GM19452 (cell line): ENCODE measurements at regions not wholly inside any gene's neighbourhood (a gene's known extent, or its start where the extent isn't known, plus 50 kb on each side); places are given as distances from the start of the nearest gene placed in this dataset.

ENCODE experiments used
- ATAC-seq: cut with Tn5 transposase; IDR thresholded peaks from one replicate; pipeline ENCODE4 v1.9.1; 2021; ENCODE audit not compliant: unreplicated experiment

DNA sequence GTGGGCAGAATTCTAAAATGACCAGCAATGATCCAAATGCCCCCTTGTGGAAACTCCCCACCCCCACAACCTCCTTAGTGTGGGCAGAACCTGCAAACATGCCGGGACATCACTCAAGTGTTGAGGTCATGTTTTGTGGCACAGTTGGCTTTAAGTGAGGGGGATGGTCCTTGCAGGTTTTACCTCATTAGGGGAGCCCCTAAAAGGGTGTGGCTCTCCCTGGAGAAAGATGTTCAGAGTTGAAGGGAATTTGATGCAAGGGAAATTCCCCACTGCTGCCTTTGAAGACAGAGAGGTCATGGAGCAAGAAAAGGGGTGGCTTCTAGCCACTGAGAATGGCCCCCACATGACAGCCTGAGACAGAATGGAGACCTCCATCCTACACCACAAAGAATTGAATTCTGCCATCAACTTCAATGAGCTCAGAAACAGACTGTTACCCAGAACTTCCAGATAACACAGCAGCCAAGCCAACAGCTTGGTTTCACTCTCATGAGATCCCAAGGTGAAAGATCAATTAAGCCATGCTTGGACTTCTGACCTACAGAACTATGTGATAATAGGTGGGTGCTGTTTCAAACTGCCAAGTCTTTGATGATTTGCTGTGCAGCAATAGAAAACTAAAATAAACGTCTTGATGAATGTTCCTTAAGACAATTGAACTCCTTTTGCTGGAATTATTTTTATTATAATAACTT lies 103.4 kb downstream of the MED10 start:
- ATAC-seq: no peak

DNA sequence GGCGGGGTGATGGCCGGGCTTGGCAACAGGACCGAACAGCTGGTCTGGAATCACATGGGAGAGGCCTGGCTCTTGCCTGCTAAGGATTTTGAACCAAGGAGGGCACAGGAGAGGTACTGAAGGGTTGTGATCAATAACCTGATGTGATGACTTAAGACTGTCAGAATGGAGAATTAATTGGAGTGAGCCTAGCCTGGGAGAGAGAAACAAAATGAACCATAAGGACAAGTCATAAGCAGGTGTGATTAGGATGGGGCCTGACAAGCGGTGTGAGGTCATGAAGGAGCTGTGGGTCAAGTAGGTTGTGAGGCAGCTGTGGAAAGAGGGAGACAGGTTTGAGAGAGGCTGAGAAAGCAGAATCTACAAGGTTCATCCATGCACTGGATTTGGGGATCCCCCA lies 104.6 kb downstream of the MED10 start:
- ATAC-seq: no peak

DNA sequence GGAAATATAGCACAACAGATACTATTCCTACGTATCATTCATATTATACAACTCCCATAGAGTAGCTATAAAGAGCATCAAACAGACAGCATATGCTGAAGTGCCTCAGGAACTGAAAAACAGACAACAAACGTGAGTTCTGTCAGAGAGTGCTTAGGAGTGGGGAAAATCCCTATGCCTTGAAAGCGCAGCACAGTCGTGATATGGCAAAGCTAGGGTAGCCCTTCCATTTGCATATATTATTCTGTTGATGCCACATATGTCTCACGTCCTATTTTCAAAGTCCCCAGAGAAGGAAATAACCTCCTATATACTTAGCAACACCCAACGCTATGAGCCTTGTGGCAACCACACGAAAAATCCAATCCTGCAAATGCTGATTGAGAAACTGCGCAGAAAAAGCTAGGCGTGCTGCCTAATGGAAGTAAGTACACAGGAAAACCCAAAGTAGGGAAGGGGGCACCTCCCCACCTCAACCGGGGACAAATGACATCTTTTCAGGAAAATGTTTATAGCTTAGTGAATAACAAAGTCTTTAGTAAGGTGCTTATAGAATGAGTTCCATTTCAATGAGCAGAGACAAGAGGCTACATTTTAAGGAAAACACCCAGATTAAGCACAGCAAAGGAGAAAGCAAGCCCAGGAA lies 105.1 kb downstream of the MED10 start:
- ATAC-seq: peak; percentile 46

DNA sequence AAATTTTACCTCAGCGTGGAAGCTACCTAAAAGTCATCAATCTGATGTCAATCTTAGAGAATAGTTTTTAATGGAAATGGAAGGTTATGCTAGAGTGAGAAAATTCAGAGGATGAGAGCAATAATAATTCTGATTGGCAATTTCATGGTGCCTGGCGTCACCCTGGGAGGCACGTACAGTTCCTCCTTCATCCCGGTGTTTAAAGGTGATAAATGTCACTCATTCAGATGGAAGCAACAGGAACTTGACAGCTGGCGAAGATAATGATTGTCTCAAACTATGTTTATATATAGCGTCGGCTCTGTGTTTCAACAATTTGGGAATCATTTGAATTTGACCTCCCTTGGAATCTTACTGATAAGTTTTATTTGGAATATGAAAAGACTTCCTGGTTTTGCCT lies 108.4 kb downstream of the MED10 start:
- no peak for ATAC-seq

DNA sequence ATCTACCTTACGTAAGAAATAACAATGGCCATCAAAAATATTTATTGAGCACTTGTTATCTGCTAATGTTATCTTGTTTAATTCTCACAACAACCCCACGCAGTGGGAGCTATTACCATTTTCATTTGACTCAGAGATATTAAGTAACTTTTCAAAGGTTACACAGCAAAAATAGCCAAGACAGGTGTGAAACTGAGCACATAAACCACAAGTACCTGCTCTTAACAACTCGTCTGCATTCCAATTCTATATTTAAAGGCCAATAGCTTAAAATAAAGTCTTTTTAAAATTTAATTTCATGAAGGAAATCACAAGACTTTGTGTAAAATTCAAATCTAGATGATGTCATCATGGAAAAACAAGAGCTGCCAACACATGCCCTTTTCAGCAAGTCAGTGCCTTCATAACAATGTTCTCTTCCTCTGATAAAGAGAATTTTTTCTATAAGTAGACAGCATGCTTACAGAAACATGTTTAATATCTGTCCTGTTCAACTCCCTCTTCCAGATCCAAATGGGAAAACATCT lies 111.6 kb downstream of the MED10 start:
- ATAC-seq: no peak

DNA sequence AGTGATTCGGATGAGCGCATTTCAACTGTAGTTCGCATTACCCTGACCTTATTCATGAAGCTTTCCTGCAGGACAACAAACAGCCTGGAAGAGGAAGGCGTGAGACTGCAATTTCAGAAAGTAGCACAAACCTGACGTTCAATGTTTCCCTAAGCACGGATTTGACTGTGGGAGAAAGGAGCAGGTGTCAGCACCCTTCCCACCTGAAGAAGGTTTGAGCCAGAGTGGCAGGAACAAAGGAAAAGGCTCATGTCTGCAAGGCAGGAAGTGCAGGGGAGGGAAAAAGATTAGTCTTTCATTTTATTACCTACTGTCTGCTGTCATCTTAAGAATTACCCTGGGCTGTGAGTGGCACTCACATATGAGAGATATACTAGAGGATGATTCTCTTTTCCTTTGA lies 114.0 kb downstream of the MED10 start:
- no peak for ATAC-seq

DNA sequence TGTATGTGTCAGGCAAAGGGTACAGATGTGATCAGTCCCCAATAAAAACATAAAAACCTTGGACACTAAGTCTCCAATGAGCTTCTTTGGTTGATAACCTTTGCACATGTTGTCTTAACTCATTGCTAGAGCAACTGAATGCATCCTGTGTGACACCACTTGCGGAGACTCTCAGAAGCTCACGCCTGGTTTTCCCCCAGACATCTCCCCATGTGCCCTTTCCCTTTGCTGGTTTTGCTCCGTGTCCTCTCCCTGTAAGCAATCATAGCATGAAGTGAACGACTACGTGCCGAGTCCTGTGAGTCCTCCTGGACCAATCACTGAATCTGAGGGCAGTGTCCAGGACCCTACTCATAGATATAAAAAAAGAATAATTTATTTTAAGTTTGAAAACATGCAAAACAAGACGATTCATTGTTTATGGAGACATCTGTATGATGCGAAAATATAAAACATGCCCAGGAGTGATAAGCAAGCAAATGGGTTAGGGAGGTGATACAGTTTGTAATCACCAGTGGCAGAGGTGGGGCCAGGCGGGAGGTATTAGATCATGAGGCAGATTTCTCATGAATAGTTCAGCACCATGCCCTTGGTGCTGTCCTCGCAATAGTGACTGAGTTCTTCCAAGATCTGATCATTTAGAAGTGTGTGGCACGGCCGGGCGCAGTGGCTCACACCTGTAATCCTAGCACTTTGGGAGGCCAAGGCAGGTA lies 115.5 kb downstream of the MED10 start:
- no peak for ATAC-seq

DNA sequence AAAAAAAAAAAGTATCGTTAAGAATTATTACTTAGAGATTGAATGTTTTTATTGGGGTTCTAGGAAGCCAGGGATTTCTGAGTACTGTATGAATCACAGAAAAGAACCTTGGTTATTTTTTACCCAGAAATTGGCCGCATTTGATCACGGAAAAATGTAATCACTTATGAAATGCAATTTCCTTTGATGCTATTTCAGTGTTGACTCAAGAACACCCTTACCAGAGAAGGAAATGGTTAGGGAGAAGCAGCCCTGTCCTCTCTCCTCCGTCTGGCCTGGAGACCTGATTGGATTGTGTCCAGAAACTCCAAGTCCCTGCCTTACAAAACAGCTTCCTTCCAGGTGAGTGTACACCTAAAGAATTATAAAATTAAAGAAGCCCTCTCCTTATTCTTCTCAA lies 116.7 kb downstream of the MED10 start:
- no peak for ATAC-seq

DNA sequence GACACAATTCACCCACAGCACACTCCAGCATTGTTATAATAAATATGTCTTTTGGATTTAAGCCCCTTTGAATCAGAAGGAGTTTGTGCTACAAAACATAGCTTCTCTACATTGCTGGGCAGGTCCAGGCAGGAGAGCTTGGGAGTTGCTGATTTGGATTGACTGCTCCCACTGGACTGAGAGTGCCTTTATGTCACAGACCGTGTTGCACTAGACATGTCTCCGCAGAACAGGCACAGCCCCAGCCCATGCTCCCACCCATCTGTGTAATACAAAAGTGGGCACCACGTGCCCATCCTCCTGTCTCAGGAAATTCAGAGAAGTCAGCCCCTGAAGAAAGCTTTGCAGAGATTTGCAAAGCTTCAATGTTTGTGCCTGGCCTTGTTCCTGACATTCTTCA lies 117.1 kb downstream of the MED10 start:
- ATAC-seq: no peak

DNA sequence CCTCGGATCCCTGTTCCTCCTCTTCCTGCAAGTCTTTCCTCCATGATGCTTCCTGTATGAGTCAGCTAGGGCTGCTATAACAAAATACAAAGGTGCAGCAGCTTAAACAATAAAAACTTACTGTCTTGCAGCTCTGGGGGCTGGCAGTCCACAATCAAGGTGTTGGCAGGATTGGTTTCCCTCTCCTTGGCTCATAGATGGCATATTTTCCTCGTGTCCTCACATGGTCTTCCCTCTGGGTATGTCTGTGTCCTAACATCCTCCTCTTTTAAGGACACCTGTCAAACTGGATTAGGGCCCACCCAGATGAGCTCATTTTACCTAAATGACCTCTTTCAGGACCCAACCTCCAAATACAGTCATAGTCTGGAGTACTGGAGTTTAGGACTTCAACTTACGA lies 117.5 kb downstream of the MED10 start:
- no peak for ATAC-seq

DNA sequence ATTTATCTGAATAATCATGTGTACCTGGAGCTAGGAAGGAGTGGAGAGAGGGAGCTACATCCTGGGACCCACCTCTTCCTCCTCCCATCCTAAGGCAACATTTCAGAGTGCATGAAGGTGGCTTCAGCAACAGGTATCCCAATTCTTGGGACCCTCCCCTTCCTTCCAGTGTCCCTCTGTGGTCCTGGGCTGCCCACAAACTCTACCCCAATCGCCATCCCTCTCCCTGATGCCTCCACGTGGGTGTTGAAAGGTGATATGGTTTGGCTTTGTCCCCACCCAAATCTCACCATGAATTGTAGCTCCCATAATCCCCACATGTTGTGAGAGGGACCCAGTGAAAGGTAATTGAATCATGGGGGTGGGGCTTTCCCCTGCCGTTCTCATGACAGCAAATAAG lies 121.4 kb downstream of the MED10 start:
- ATAC-seq: no peak

DNA sequence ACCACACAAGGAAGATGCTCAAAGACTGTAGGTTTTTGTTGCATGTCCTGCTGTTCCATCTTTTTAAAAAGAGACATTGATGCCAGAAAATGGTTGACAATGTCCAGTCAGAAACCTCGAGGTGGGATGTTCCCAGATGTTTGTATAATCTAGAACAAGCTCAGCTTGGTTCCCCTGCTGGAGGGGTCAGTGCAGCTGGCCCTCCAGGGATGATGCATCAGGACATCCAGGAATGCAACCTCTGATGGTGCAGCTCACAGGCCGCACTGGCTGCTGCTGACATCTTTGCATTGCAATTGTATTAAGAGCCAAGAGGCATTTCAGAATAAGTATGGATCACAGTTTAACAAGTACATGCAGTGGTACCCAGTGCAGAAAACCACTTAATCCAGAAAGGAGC lies 122.4 kb downstream of the MED10 start:
- no peak for ATAC-seq

DNA sequence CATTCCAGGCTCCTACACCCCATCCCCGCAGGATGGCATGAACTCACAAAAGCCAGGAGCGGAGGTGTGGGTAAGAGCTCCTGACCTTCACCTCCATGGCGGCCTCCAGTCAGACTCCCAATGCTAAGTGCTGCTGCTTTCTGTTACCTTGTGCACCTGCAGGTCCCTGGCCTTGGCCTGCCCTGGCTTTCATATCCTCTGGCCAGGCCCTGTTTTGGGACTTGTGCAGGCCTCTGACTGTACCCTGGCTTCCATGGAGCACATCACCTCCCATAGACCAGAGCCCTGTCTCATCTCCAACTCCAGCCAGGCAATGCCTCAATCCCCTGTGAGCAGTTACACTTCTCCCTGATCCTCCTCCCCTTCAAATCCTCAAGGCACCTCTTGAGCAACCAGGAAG lies 124.5 kb downstream of the MED10 start:
- ATAC-seq: no peak

DNA sequence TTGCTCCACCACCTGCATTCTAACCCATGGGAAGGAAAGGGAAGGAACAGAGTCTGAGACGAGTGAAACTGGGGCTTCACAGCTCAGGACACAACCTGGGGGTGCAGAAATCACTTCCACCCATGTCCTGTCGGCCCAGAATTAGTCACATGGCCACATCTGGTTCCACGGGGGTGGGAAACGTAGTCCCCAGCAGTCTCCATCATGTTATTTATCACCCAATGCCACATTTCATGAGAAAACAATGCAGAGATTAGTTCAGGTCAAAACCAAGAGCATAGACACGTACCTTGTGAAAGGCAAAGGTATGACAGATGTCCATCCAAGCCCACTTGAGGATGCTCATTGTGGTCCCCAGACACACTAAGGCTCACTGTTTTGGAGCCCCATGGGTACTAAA lies 125.1 kb downstream of the MED10 start:
- ATAC-seq: no peak

DNA sequence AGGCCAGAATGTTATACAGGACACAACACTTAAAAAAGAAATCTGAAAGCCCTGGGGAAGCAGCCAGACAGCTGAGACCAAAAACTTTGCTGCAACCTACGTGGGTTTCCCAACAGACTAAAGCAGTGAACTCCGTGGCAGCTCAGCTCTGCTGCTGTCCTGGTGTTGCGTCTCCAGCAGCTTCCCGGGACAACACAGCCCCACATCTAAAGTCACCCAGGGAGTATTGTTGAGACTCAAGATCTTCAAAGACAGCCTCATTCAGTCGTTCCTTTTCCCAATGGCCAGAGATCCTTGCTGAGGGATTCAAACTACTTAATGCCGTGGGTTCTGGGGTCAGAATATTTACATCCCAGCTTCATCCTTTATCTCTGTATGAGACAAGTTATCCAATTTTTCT lies 125.8 kb downstream of the MED10 start:
- no peak for ATAC-seq

DNA sequence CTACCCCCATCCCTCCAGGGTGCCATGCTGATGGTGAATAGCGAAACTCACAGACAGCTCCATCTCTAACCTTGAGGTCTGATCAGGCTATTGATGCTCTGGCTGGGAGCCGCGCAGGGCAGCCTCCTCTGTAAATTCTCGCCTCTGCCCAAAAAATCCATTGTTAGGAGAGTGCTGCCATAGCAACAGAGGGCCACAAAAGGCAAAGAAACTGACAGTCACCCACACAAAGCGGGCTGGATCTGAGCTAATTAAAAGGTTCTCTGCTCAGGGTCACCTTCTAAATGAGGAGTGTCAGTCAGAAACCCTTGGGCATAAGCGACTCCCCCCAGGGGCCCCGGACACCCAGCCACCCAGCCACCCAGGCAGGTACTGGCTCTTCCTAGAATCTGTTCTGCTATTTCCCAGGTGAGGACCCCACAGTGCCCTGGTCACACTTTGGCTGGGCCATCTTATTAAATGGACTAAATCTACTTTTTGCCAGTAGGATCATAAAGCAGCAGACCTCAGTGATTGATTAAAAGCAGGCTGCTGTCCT lies 126.7 kb downstream of the MED10 start:
- no peak for ATAC-seq

DNA sequence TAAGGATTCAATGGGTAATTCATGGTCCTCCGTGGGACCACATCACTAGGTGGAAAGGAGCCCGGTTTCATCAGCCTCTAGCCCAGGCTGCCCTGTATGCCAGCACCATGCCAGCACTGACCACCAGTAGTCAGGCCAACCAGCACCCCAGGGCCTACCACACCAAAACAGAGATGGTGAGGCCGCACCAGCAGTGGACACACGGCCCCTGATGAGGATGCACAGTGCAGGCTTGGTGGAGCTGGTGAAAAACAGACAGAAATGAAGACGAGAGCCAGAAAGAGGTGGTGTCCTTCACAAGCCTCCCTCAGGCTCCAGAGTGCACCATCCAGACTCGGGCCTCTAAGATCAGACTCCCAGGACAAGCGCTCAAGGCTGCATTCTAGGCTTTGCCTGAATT lies 128.2 kb downstream of the MED10 start:
- no peak for ATAC-seq

DNA sequence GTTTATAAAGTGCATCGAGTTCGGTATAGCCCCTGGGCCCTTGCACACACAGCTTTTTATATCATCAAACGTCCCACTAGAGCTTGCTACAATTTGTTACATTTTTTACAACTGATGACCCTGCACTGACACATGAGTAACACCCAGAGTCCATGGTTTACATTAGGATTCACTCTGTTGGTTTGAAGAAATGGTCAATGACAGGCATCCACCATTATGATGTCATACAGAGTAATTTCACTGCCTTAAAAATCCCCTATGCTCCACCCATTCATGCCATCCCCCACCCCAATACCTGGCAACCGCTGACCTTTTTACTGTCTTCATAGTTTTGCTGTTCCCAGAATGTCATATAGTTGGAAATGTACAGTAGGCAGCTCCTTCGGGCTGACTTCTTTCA lies 130.2 kb downstream of the MED10 start:
- ATAC-seq: no peak

DNA sequence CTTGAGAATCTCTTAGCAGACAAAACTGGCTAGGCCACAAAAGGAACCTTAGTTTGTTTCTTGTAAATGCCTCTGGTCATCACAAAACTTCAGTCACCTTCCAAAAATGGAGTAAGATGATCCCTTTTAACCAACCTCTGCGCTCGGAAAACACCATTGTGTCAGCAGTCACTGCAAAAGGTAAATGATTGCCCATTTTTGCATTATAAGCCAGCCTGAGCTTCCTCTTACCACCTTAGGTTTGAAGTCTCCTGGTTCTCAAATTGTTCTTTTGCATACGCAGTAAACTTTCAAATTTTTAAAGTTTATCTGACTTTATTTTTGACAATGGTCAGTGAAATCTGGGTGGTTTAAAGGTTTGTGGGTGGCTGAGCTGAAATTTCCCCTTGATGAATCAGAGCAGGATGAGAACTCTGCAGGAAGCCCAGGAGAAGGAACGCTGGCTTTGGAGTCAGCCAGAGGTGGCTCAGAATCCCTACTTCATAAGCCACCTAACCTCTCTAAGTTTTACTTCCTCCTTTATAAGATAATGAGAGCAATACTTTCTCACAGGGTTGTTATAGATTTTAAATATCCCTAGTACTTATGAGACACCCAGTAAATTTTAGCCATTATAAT lies 131.4 kb downstream of the MED10 start:
- ATAC-seq: peak; percentile 65

DNA sequence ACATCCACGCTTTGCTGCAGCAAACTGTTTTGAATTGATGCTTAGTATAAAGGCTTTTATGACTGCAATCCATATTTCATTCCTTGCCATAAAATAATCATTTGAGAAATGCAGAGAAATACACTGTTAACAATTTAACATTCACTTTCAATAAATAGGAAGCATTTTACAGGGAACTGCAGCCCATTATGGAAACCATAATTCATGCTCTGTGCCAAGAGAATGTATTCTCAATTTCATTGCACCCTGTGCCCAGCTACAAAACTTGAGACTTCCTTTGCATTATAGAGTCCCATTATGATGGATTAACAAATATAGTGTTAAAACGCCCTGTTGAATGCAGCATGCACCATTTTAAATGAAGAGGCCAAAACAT lies 134.0 kb downstream of the MED10 start:
- ATAC-seq: no peak

DNA sequence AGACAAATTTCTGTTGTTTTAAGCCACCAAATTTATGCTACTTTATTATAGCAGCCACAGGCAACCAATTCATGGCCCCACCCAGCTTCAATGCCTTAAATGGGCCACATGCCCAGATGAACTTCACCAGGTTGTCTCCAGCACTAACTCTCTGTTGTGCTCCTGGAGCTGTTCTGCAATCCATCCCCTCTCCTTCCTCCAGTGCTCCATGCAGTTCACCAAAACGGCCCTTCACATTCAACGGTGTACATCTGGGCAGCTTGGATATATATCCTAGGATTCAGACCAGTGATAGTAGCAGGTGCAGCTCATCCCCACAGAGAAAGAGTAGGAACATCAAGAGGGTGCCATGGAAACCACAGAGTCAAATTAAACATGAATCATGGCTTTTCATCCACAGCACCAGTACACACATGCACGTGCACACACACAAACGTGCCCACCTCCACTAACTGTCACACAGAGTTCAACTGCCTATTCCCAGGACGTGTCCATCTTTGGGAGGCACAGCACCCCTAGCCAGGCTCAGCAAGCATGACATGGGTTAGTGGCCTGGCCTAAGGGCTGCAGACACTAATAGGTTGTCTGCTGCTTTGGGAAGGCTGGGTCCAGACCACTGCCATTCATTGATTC lies 134.5 kb downstream of the MED10 start:
- ATAC-seq: no peak
